ENCODE measurements at regions not wholly inside any gene's neighbourhood (a gene's known extent, or its start where the extent isn't known, plus 50 kb on each side); places are given as distances from the start of the nearest gene placed in this dataset.
A peak's percentile ranks its signal among the peaks of the same experiment; 100 is the strongest.

- Mint-ChIP-seq H3K9me3 (peaks cover 54% of the 10 kb centered on the region), H3K36me3 (peaks cover 21% of the 10 kb centered on the region), H3K27me3 (ENCODE audit: low read depth) (peaks cover 11% of the 10 kb centered on the region), H3K27ac (no peak overlapping the region), H3K4me1 (peaks cover 7% of the 10 kb centered on the region), H3K4me3 (no peak overlapping the region)
- no peak for ATAC-seq
- ChIA-PET POLR2A (no interaction called here), CTCF (no interaction called here)
- no peak for TF ChIP-seq CREM (CRISPR knock-in tag; IDR thresholded peaks at IDR 0.05)
- no peak for TF ChIP-seq PREB (CRISPR knock-in tag; IDR thresholded peaks at IDR 0.05; ENCODE audit: borderline replicate concordance)
- no peak for TF ChIP-seq ZNF423 (CRISPR knock-in tag; IDR thresholded peaks at IDR 0.05)
- TF ChIP-seq ZSCAN18 (CRISPR knock-in tag; IDR thresholded peaks at IDR 0.05) = no peak
- no peak for TF ChIP-seq NFYB (CRISPR knock-in tag; conservative IDR thresholded peaks at IDR 0.05; ENCODE audit: low read depth)
- no peak for TF ChIP-seq RORB (CRISPR knock-in tag; IDR thresholded peaks at IDR 0.05)
- TF ChIP-seq ZNF317 (CRISPR knock-in tag; IDR thresholded peaks at IDR 0.05; ENCODE audit: borderline replicate concordance, low read depth) = no peak
- TF ChIP-seq NFE2L1 (CRISPR knock-in tag; IDR thresholded peaks at IDR 0.05) = no peak
- no peak for TF ChIP-seq ZMAT4 (CRISPR knock-in tag; IDR thresholded peaks at IDR 0.05)
- TF ChIP-seq ATF1 (CRISPR knock-in tag; IDR thresholded peaks at IDR 0.05) = no peak
- DNase-seq (ENCODE audit: low spot score) = no peak
Measured at GRCh38 chr17:77666881-77667395, 291.6 kb upstream of the TNRC6C start.

- Mint-ChIP-seq H3K27ac (no peak overlapping the region), H3K4me1 (peaks cover 7% of the 10 kb centered on the region), H3K9me3 (peaks cover 53% of the 10 kb centered on the region), H3K36me3 (peaks cover 21% of the 10 kb centered on the region), H3K4me3 (no peak overlapping the region), H3K27me3 (ENCODE audit: low read depth) (peaks cover 7% of the 10 kb centered on the region)
- DNase-seq (ENCODE audit: low spot score) (no peak), ATAC-seq (no peak)
- TF ChIP-seq ATF3 (CRISPR knock-in tag; conservative IDR thresholded peaks at IDR 0.05) (no peak), EMX1 (CRISPR knock-in tag; IDR thresholded peaks at IDR 0.05) (no peak), NFATC4 (CRISPR knock-in tag; IDR thresholded peaks at IDR 0.05) (no peak), PRDM15 (CRISPR knock-in tag; IDR thresholded peaks at IDR 0.05) (no peak), FOXP1 (CRISPR knock-in tag; IDR thresholded peaks at IDR 0.05; ENCODE audit: borderline replicate concordance) (no peak), MAX (CRISPR knock-in tag; IDR thresholded peaks at IDR 0.05) (no peak)
- POLR2A ChIA-PET = no interaction called here
- CTCF ChIA-PET = no interaction called here
Measured at GRCh38 chr17:77667478-77667877, 291.0 kb upstream of the TNRC6C start.

GRCh38 chr17:77668518-77668917 lies 290.0 kb upstream of the TNRC6C start:
- Mint-ChIP-seq H3K27ac (no peak overlapping the region), H3K36me3 (peaks cover 17% of the 10 kb centered on the region), H3K4me1 (peaks cover 7% of the 10 kb centered on the region), H3K9me3 (peaks cover 53% of the 10 kb centered on the region), H3K27me3 (ENCODE audit: low read depth) (peaks cover 5% of the 10 kb centered on the region), H3K4me3 (no peak overlapping the region)
- ATAC-seq (no peak), DNase-seq (ENCODE audit: low spot score) (no peak)
- ChIA-PET CTCF (no interaction called here), POLR2A (no interaction called here)
- TF ChIP-seq FOXP4 (CRISPR knock-in tag; IDR thresholded peaks at IDR 0.05) (no peak), STAT6 (CRISPR knock-in tag; conservative IDR thresholded peaks at IDR 0.05; ENCODE audit: low read depth) (no peak), FOXK1 (CRISPR knock-in tag; IDR thresholded peaks at IDR 0.05) (no peak), ZNF317 (CRISPR knock-in tag; IDR thresholded peaks at IDR 0.05; ENCODE audit: borderline replicate concordance, low read depth) (peak; percentile 91), CREM (CRISPR knock-in tag; IDR thresholded peaks at IDR 0.05) (no peak)

All from WTC11 (cell line).